Thyroid gland (tissue), 4 donors: ENCODE measurements at regions not wholly inside any gene's neighbourhood (a gene's known extent, or its start where the extent isn't known, plus 50 kb on each side); places are given as distances from the start of the nearest gene placed in this dataset.

Experiments
- DNase-seq, 2 donors: peaks; one replicate each; pipeline ENCODE4 v3.0.0-alpha.2; 2019
- H3K27ac ChIP-seq, 3 donors: fragments of 200-600 bp; sonication (generic); 1 replicate in 2 of 3; 2 replicates in 1 of 3; pipeline ENCODE4 v1.5.1; 2016 to 2019; ENCODE audit warnings: mild to moderate bottlenecking in 1 of 3, moderate library complexity in 1 of 3
- H3K27me3 ChIP-seq: fragments of 200-600 bp; sonication (generic); one replicate; pipeline ENCODE4 v1.5.1; 2019
- H3K36me3 ChIP-seq, 2 donors: fragments of 200-600 bp; sonication (generic); one replicate each; pipeline ENCODE4 v1.5.1; 2016 to 2019
- H3K4me1 ChIP-seq, 2 donors: fragments of 200-600 bp; sonication (generic); one replicate each; pipeline ENCODE4 v1.5.1; 2017 to 2019
- H3K4me3 ChIP-seq, 3 donors: fragments of 200-600 bp; sonication (generic); replicated peaks in 1 of 3; 1 replicate in 2 of 3; 2 replicates in 1 of 3; pipeline ENCODE4 v1.5.1; 2016; ENCODE audit warnings: mild to moderate bottlenecking in 1 of 3
- H3K9me3 ChIP-seq: fragments of 200-600 bp; sonication (generic); one replicate; pipeline ENCODE4 v1.5.1; 2017
- POLR2A ChIP-seq, 2 donors: fragments of 450-650 bp; IDR thresholded peaks; one replicate each; pipeline ENCODE4 v1.6.1; 2017; ENCODE audit warnings: antibody characterized with exemption in 2 of 2, mild to moderate bottlenecking in 2 of 2, moderate library complexity in 1 of 2
- WGBS, 2 donors: methylation state at CpG; one replicate each; pipeline ENCODE4 v1.1.5; 2017; 5-methylcytosine and 5-hydroxymethylcytosine counted together
- intact Hi-C: fragments of 100-400 bp; cut with DNase I; formaldehyde crosslinking; loops from one replicate; pipeline ENCODE4 v1.15.1; 2023
- TF ChIP-seq, protein P1 (sequence below), 6 experiments: fragments of 200-600 bp in 3 of 6; fragments of 450-650 bp in 3 of 6; sonication (generic) in 3 of 6; IDR thresholded peaks; one replicate each; pipeline ENCODE4 v1.5.1; 2016 to 2019; ENCODE audit warnings: antibody characterized with exemption in 6 of 6, mild to moderate bottlenecking in 2 of 6, inconsistent platforms in 1 of 6, moderate library complexity in 1 of 6

DNA sequence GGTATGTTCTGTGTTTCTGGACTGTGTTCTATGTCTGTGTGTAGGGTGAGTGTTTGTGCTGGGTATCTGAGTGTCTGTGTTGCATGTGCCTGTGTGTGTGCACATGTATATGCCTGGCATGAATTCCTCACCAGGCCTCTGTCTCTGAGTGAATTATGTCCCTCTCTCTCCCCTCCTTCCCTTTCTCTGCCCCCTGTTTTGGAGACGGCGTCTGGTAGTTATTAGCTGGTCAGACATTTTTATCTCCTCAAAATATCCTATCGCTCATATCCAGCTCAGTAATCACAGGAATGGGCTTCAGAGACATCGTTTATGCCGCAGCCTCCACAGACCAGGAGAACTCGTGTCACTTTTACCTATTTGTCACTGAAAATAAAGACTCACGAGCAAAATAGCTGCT, 483.2 kb upstream of the BRINP1 start:
- Histone ChIP-seq H3K36me3 (no peaks in the 10 kb centered on the region), H3K27ac (no peak overlapping the region), H3K4me1 (no peaks in the 10 kb centered on the region), H3K9me3 (no peaks in the 10 kb centered on the region), H3K4me3 (no peak overlapping the region), H3K27me3 (no peaks in the 10 kb centered on the region)
- 39 to 53% methylated on average over 7 of the region's 7 CpGs for WGBS, 2 donors
- TF ChIP-seq, protein P1, sequence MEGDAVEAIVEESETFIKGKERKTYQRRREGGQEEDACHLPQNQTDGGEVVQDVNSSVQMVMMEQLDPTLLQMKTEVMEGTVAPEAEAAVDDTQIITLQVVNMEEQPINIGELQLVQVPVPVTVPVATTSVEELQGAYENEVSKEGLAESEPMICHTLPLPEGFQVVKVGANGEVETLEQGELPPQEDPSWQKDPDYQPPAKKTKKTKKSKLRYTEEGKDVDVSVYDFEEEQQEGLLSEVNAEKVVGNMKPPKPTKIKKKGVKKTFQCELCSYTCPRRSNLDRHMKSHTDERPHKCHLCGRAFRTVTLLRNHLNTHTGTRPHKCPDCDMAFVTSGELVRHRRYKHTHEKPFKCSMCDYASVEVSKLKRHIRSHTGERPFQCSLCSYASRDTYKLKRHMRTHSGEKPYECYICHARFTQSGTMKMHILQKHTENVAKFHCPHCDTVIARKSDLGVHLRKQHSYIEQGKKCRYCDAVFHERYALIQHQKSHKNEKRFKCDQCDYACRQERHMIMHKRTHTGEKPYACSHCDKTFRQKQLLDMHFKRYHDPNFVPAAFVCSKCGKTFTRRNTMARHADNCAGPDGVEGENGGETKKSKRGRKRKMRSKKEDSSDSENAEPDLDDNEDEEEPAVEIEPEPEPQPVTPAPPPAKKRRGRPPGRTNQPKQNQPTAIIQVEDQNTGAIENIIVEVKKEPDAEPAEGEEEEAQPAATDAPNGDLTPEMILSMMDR (IDR thresholded peaks at IDR 0.05): no peak
- TF ChIP-seq POLR2A (IDR thresholded peaks at IDR 0.05): no peak
- intact Hi-C loops: no loop called here
- DNase-seq: no peak

GRCh38 chr9:119844431-119844830, 475.2 kb upstream of the BRINP1 start:
- intact Hi-C loops: no loop called here
- no peak for DNase-seq

DNA sequence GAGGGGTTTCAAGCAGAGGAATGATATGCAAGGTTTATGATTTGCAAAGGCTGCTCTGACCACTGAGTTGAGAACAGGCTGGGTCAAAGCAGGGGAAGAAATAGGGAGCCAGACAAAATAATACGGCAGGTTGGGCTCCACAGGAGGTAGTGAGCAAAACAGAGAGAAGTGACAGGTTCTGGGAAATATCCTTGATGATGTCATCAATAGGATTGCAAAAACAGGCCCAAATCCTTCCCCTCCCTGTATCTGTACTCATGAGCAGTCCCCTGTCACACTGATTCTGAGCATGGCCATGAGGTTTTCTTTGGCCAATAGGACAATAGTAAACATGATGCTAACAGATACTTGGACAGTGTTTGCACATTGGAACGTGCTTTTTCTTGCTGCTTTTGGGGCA, 471.8 kb upstream of the BRINP1 start:
- no peak for TF ChIP-seq POLR2A (IDR thresholded peaks at IDR 0.05)
- TF ChIP-seq, protein P1 (IDR thresholded peaks at IDR 0.05): no peak
- WGBS, 2 donors: 52 to 54% methylated on average over 2 of the region's 2 CpGs
- Histone ChIP-seq H3K36me3 (no peaks in the 10 kb centered on the region), H3K27ac (no peak overlapping the region), H3K4me3 (no peak overlapping the region), H3K4me1 (no peaks in the 10 kb centered on the region), H3K27me3 (no peaks in the 10 kb centered on the region), H3K9me3 (no peaks in the 10 kb centered on the region)
- intact Hi-C loops: no loop called here
- no peak for DNase-seq

More at GRCh38 chr9:119844431-119844830, 475.2 kb upstream of the BRINP1 start:
- Histone ChIP-seq H3K27ac (no peak overlapping the region), H3K9me3 (no peaks in the 10 kb centered on the region), H3K27me3 (no peaks in the 10 kb centered on the region), H3K36me3 (no peaks in the 10 kb centered on the region), H3K4me1 (no peaks in the 10 kb centered on the region), H3K4me3 (no peak overlapping the region)
- TF ChIP-seq, protein P1 (IDR thresholded peaks at IDR 0.05): no peak
- no peak for TF ChIP-seq POLR2A (IDR thresholded peaks at IDR 0.05)
- WGBS, 2 donors: 58 to 64% methylated on average over 3 of the region's 3 CpGs

DNA sequence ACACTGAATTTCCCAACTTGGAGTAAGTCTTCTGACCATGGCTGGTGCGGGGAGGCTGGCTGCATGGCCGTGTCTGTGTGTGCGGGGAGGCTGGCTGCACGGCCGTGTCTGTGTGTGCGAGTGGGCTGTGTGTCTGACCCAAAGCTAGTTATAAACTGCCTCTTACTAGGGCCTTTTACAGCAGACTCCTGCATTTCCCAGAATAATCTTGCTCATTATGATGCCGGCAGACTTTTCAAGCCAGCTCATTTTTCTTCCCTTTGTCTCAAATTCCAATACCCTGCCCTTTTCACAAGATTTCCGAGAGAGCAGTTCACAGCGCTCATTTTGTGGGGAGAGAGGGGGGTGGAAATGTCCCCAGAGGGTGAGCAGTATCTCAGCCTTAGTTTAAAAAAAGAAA, 470.7 kb upstream of the BRINP1 start:
- Histone ChIP-seq H3K9me3 (no peaks in the 10 kb centered on the region), H3K4me3 (no peak overlapping the region), H3K27me3 (no peaks in the 10 kb centered on the region), H3K4me1 (no peaks in the 10 kb centered on the region), H3K36me3 (no peaks in the 10 kb centered on the region), H3K27ac (no peak overlapping the region)
- no peak for DNase-seq
- TF ChIP-seq, protein P1 (IDR thresholded peaks at IDR 0.05): no peak
- no peak for TF ChIP-seq POLR2A (IDR thresholded peaks at IDR 0.05)
- 35 to 52% methylated on average over 6 to 9 of the region's 9 CpGs for WGBS, 2 donors
- intact Hi-C loops: no loop called here

DNA sequence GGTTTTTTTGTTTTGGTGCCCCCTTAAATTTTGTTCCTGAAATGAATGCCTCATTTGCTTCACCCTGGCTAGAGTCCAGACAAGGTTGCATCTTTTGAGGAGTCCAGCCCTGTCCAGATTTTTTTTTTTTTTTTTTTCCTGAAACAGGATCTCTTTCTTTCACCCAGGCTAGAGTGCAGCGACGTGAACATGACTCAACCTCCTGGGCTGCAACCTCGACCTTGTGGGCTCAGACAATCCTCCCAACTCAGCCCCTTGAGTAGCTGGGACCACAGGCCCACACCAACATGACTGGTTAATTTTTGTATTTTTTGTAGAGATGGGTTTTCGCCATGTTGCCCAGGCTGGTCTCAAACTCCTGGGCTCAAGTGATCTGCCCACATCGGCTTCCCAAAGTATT, 469.0 kb upstream of the BRINP1 start:
- no peaks in the 10 kb centered on the region for H3K9me3 ChIP-seq
- no peak overlapping the region for H3K27ac ChIP-seq
- no peaks in the 10 kb centered on the region for H3K4me1 ChIP-seq
- intact Hi-C loops: no loop called here
- H3K27me3 ChIP-seq: no peaks in the 10 kb centered on the region
- TF ChIP-seq, protein P1 (IDR thresholded peaks at IDR 0.05): no peak
- no peak for TF ChIP-seq POLR2A (IDR thresholded peaks at IDR 0.05)
- 73 to 87% methylated on average over 5 of the region's 5 CpGs for WGBS, 2 donors
- no peaks in the 10 kb centered on the region for H3K36me3 ChIP-seq
- DNase-seq: no peak
- H3K4me3 ChIP-seq: no peak overlapping the region
